ENCODE measurements at regions not wholly inside any gene's neighbourhood (a gene's known extent, or its start where the extent isn't known, plus 50 kb on each side); places are given as distances from the start of the nearest gene placed in this dataset.
A peak's percentile ranks its signal among the peaks of the same experiment; 100 is the strongest.

GRCh38 chr10:78688901-78689583 lies 379.7 kb upstream of the ZMIZ1 start:
- no peak for TF ChIP-seq CTCF (IDR thresholded peaks at IDR 0.05; ENCODE audit: low read depth, low read length)
- Histone ChIP-seq H3K4me3 (no peak overlapping the region), H3K27me3 (no peaks in the 10 kb centered on the region), H3K4me1 (ENCODE audit: low read depth) (no peaks in the 10 kb centered on the region), H3K36me3 (no peaks in the 10 kb centered on the region), H3K27ac (no peak overlapping the region), H3K9me3 (ENCODE audit: low read depth) (no peaks in the 10 kb centered on the region)
- peak in 1 of 2 donors; percentile 32 for DNase-seq (ENCODE audit: low read depth in 1 of 2, low spot score in 1 of 2)

GRCh38 chr10:78689584-78689935 lies 379.2 kb upstream of the ZMIZ1 start:
- TF ChIP-seq CTCF (IDR thresholded peaks at IDR 0.05; ENCODE audit: low read depth, low read length), result no peak
- H3K4me1 ChIP-seq (ENCODE audit: low read depth), result no peaks in the 10 kb centered on the region
- H3K4me3 ChIP-seq, result no peak overlapping the region
- no peaks in the 10 kb centered on the region for H3K27me3 ChIP-seq
- H3K9me3 ChIP-seq (ENCODE audit: low read depth), result no peaks in the 10 kb centered on the region
- H3K36me3 ChIP-seq, result no peaks in the 10 kb centered on the region
- H3K27ac ChIP-seq, result no peak overlapping the region
- DNase-seq (ENCODE audit: low read depth in 1 of 2, low spot score in 1 of 2), result no peak

GRCh38 chr10:78690354-78691111 lies 378.2 kb upstream of the ZMIZ1 start:
- H3K27ac ChIP-seq, result no peak overlapping the region
- DNase-seq (ENCODE audit: low read depth in 1 of 2, low spot score in 1 of 2), result no peak
- no peaks in the 10 kb centered on the region for H3K9me3 ChIP-seq (ENCODE audit: low read depth)
- no peaks in the 10 kb centered on the region for H3K4me1 ChIP-seq (ENCODE audit: low read depth)
- TF ChIP-seq CTCF (IDR thresholded peaks at IDR 0.05; ENCODE audit: low read depth, low read length), result no peak
- no peaks in the 10 kb centered on the region for H3K36me3 ChIP-seq
- H3K4me3 ChIP-seq, result no peak overlapping the region
- no peaks in the 10 kb centered on the region for H3K27me3 ChIP-seq

GRCh38 chr10:78691301-78692030 lies 377.3 kb upstream of the ZMIZ1 start:
- TF ChIP-seq CTCF (IDR thresholded peaks at IDR 0.05; ENCODE audit: low read depth, low read length), result no peak
- H3K36me3 ChIP-seq, result no peaks in the 10 kb centered on the region
- no peak for DNase-seq (ENCODE audit: low read depth in 1 of 2, low spot score in 1 of 2)

GRCh38 chr10:78692071-78692470 lies 376.7 kb upstream of the ZMIZ1 start:
- Histone ChIP-seq H3K4me1 (ENCODE audit: low read depth) (no peaks in the 10 kb centered on the region), H3K9me3 (ENCODE audit: low read depth) (no peaks in the 10 kb centered on the region), H3K27me3 (no peaks in the 10 kb centered on the region), H3K36me3 (no peaks in the 10 kb centered on the region), H3K27ac (no peak overlapping the region), H3K4me3 (no peak overlapping the region)
- no peak for TF ChIP-seq CTCF (IDR thresholded peaks at IDR 0.05; ENCODE audit: low read depth, low read length)
- no peak for DNase-seq (ENCODE audit: low read depth in 1 of 2, low spot score in 1 of 2)

More at GRCh38 chr10:78691301-78692030, 377.3 kb upstream of the ZMIZ1 start:
- Histone ChIP-seq H3K27ac (no peak overlapping the region), H3K27me3 (no peaks in the 10 kb centered on the region), H3K9me3 (ENCODE audit: low read depth) (no peaks in the 10 kb centered on the region), H3K4me1 (ENCODE audit: low read depth) (no peaks in the 10 kb centered on the region), H3K4me3 (no peak overlapping the region)

Measured in cardiac muscle cell (in vitro differentiated cells and primary cell).